DOHH2 (cell line): ENCODE measurements at regions not wholly inside any gene's neighbourhood (a gene's known extent, or its start where the extent isn't known, plus 50 kb on each side); places are given as distances from the start of the nearest gene placed in this dataset.

ENCODE experiments used
- EZH2phosphoT487 ChIP-seq: fragments of 200-600 bp; sonication (generic); IDR thresholded peaks from 2 replicates; pipeline ENCODE4 v1.6.1; 2017; ENCODE audit warnings: borderline replicate concordance, mild to moderate bottlenecking, antibody characterized with exemption, low read length, moderate library complexity, mixed read lengths
- TF ChIP-seq, protein P1 (sequence below): fragments of 200-600 bp; sonication (generic); IDR thresholded peaks from one replicate; pipeline ENCODE4 v1.5.1; 2014; ENCODE audit warnings: antibody characterized with exemption, mild to moderate bottlenecking, low read depth, low read length; ENCODE audit not compliant: poor library complexity, severe bottlenecking

DNA sequence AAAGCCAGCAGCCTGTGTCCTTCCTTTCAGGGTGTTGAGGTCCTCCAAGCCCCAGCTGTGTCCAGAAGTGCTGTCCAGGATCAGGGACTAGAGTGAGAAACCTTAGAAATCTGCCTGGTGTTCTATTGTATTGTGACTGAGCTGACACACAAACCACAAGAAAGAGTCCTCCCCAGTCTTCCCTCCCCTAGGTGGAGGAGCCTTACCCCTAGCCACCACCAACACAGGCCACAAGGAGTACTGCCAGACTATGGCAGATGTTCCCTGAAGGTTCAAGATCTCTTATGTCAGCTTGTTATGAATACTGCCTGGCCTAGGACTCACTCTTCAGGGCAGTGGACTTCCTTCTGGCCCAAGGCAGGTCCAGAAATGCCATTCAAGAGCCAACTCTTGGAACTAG, 514.1 kb upstream of the PITX2 start:
- no peak for TF ChIP-seq EZH2phosphoT487
- TF ChIP-seq, protein P1, sequence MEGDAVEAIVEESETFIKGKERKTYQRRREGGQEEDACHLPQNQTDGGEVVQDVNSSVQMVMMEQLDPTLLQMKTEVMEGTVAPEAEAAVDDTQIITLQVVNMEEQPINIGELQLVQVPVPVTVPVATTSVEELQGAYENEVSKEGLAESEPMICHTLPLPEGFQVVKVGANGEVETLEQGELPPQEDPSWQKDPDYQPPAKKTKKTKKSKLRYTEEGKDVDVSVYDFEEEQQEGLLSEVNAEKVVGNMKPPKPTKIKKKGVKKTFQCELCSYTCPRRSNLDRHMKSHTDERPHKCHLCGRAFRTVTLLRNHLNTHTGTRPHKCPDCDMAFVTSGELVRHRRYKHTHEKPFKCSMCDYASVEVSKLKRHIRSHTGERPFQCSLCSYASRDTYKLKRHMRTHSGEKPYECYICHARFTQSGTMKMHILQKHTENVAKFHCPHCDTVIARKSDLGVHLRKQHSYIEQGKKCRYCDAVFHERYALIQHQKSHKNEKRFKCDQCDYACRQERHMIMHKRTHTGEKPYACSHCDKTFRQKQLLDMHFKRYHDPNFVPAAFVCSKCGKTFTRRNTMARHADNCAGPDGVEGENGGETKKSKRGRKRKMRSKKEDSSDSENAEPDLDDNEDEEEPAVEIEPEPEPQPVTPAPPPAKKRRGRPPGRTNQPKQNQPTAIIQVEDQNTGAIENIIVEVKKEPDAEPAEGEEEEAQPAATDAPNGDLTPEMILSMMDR, result no peak
